MM.1S (cell line): ENCODE measurements at regions not wholly inside any gene's neighbourhood (a gene's known extent, or its start where the extent isn't known, plus 50 kb on each side); places are given as distances from the start of the nearest gene placed in this dataset.

Experiments used
- DNase-seq: peaks from one replicate; pipeline ENCODE4 v3.0.0-alpha.2; 2015
- H2AFZ ChIP-seq: fragments of 300-600 bp; sonication (generic); 2 replicates; pipeline ENCODE4 v1.6.0; 2016; ENCODE audit warnings: antibody characterized with exemption, low read length
- H3F3A ChIP-seq: fragments of 300-600 bp; sonication (generic); 2 replicates; pipeline ENCODE4 v1.6.1; 2016; ENCODE audit warnings: mild to moderate bottlenecking, antibody characterized with exemption, low read length, moderate library complexity, mixed read lengths; ENCODE audit not compliant: insufficient read depth
- H3K27ac ChIP-seq: fragments of 300-600 bp; sonication (generic); 2 replicates; pipeline ENCODE4 v1.5.1; 2016; ENCODE audit warnings: mild to moderate bottlenecking, low read length
- H3K27me3 ChIP-seq: fragments of 300-600 bp; sonication (generic); replicated peaks from 2 replicates; pipeline ENCODE4 v1.6.0; 2016; ENCODE audit warnings: low read length; ENCODE audit not compliant: insufficient read depth
- H3K36me3 ChIP-seq: fragments of 300-600 bp; sonication (generic); replicated peaks from 2 replicates; pipeline ENCODE4 v1.6.1; 2016; ENCODE audit warnings: mild to moderate bottlenecking, low read length, mixed read lengths; ENCODE audit not compliant: insufficient read depth
- H3K4me1 ChIP-seq: fragments of 300-600 bp; sonication (generic); 2 replicates; pipeline ENCODE4 v1.6.1; 2016; ENCODE audit warnings: low read length, mixed read lengths
- H3K4me2 ChIP-seq: fragments of 300-600 bp; sonication (generic); 2 replicates; pipeline ENCODE4 v1.6.0; 2016; ENCODE audit warnings: low read depth, low read length
- H3K4me3 ChIP-seq: fragments of 300-600 bp; sonication (generic); 2 replicates; pipeline ENCODE4 v1.5.1; 2016; ENCODE audit warnings: low read length, mixed read lengths
- H3K79me2 ChIP-seq: fragments of 300-600 bp; sonication (generic); 2 replicates; pipeline ENCODE4 v1.6.1; 2016; ENCODE audit warnings: mixed run types, low read length, mixed read lengths
- H3K9ac ChIP-seq: fragments of 300-600 bp; sonication (generic); 2 replicates; pipeline ENCODE4 v1.6.1; 2016; ENCODE audit warnings: low read length, mixed read lengths
- H3K9me2 ChIP-seq: fragments of 300-600 bp; sonication (generic); replicated peaks from 2 replicates; pipeline ENCODE4 v1.6.1; 2016; ENCODE audit warnings: mild to moderate bottlenecking, low read length, mixed read lengths; ENCODE audit not compliant: insufficient read depth
- H3K9me3 ChIP-seq: fragments of 300-600 bp; sonication (generic); replicated peaks from 2 replicates; pipeline ENCODE4 v1.6.1; 2016; ENCODE audit warnings: mild to moderate bottlenecking, low read length, mixed read lengths; ENCODE audit not compliant: insufficient read depth
- H4K20me1 ChIP-seq: fragments of 300-600 bp; sonication (generic); 2 replicates; pipeline ENCODE4 v1.6.1; 2016; ENCODE audit warnings: mild to moderate bottlenecking, low read length, moderate library complexity, mixed read lengths; ENCODE audit not compliant: insufficient read depth
- EZH2 ChIP-seq: fragments of 300-600 bp; sonication (generic); optimal IDR thresholded peaks from 2 replicates; pipeline ENCODE3; 2017; ENCODE audit warnings: low read depth, mild to moderate bottlenecking, antibody characterized with exemption, low read length, mixed read lengths
- EZH2phosphoT487 ChIP-seq: fragments of 300-600 bp; sonication (generic); IDR thresholded peaks from 2 replicates; pipeline ENCODE4 v1.6.1; 2018; ENCODE audit warnings: antibody characterized with exemption, low read length
- TF ChIP-seq, protein P1 (sequence below): fragments of 300-600 bp; sonication (generic); IDR thresholded peaks from 2 replicates; pipeline ENCODE4 v1.5.1; 2016; ENCODE audit warnings: antibody characterized with exemption, low read length, mixed read lengths

DNA sequence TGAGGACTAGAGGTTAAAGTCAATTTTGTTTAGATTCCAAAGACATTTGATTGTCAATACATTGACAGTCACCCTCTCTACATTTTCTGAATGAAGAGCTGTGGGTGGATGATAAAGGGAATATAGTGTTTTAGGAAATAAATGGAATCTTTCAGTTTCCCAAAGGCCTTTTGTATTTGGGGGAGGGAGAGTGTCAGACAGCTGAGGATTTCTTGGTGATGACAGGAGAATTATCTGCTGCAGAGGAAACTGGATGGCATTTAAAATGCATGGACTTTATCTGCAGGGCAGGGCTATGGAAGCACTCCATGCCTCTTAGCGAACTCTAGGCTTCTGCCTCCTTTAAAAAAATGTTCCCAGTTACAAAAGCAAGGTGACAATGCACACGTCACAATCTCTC lies 195.1 kb downstream of the KCNS3 start:
- no peak for DNase-seq
- Histone ChIP-seq H3K36me3 (no peaks in the 10 kb centered on the region), H3F3A (no peaks in the 10 kb centered on the region), H3K9ac (no peak overlapping the region), H3K27me3 (no peaks in the 10 kb centered on the region), H2AFZ (no peak overlapping the region), H3K27ac (no peak overlapping the region), H3K4me3 (no peak overlapping the region), H3K79me2 (no peaks in the 10 kb centered on the region), H3K9me2 (no peaks in the 10 kb centered on the region), H3K4me2 (no peak overlapping the region), H3K4me1 (no peaks in the 10 kb centered on the region), H4K20me1 (no peaks in the 10 kb centered on the region; the same call in 1 of the 2 replicates), H3K9me3 (no peaks in the 10 kb centered on the region)
- TF ChIP-seq EZH2phosphoT487: no peak
- no peak for TF ChIP-seq EZH2
- TF ChIP-seq, protein P1, sequence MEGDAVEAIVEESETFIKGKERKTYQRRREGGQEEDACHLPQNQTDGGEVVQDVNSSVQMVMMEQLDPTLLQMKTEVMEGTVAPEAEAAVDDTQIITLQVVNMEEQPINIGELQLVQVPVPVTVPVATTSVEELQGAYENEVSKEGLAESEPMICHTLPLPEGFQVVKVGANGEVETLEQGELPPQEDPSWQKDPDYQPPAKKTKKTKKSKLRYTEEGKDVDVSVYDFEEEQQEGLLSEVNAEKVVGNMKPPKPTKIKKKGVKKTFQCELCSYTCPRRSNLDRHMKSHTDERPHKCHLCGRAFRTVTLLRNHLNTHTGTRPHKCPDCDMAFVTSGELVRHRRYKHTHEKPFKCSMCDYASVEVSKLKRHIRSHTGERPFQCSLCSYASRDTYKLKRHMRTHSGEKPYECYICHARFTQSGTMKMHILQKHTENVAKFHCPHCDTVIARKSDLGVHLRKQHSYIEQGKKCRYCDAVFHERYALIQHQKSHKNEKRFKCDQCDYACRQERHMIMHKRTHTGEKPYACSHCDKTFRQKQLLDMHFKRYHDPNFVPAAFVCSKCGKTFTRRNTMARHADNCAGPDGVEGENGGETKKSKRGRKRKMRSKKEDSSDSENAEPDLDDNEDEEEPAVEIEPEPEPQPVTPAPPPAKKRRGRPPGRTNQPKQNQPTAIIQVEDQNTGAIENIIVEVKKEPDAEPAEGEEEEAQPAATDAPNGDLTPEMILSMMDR: no peak

DNA sequence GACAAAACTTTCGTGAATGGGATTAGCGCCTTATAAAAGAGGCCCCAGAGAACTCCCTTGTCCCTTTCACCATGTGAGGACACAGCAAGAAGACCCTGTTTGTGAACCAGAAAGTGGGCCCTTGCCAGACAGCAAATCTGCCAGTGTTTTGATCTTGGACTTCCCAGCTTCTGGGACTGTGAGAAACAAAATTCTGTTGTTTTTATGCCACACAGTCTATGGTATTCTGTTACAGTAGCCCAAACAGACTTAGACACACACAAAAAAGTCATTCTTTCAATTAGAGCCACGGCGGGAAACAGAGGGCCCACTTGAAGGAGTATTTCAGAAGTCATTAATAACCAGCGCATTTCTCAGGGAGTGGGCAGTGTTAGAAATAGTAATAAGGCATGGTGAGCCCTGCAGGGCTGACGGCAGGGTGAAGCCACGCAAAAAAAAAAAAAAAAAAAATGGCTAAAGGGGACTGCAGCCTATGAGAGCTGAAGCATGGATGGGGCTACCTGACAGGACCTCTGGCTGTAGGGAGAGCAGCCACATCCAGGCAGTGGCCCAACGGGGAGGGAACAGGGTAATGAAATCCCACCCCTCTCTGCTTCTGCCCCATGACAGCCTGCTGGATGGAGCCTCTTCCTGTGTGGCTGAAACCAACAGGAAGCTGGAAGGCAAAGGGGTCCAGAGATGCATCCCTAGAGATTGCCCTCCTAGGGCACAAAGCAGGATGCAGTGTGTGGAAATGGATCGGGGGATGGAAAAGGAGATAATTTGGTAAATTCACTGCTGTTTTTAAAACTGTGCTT lies 189.3 kb downstream of the KCNS3 start:
- DNase-seq: no peak
- H4K20me1 ChIP-seq: no peaks in the 10 kb centered on the region
- H3F3A ChIP-seq: no peaks in the 10 kb centered on the region
- no peak overlapping the region for H3K27ac ChIP-seq
- no peak overlapping the region for H2AFZ ChIP-seq
- H3K27me3 ChIP-seq: no peaks in the 10 kb centered on the region
- TF ChIP-seq EZH2: no peak
- TF ChIP-seq, protein P1: no peak
- no peak for TF ChIP-seq EZH2phosphoT487
- H3K9me3 ChIP-seq: no peaks in the 10 kb centered on the region
- no peaks in the 10 kb centered on the region for H3K9me2 ChIP-seq
- no peak overlapping the region for H3K9ac ChIP-seq
- H3K4me3 ChIP-seq: no peak overlapping the region
- no peaks in the 10 kb centered on the region for H3K79me2 ChIP-seq
- peaks cover 17% of the 10 kb centered on the region for H3K4me1 ChIP-seq
- no peaks in the 10 kb centered on the region for H3K36me3 ChIP-seq
- H3K4me2 ChIP-seq: no peak overlapping the region

DNA sequence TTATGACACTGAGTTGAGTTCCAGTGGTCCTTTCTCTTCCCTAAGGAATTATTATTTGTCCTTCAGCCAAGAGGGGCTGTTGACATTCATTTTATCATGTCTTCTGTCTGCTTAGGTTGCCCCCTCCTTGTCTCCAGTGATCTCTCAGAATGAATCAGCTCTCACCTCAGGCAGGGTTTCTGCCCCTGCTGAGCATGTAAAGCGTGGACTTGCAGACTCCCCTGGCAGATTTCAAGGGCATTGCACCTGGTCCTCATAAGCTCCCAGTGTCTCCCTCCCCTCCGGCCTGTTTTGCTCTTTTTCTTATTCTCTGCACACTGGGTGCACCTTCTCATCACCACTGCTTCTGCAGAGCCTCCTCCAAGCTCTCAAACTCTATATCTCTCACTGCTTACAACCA lies 188.4 kb downstream of the KCNS3 start:
- Histone ChIP-seq H3F3A (no peaks in the 10 kb centered on the region), H3K27me3 (no peaks in the 10 kb centered on the region), H3K9me3 (no peaks in the 10 kb centered on the region), H3K27ac (no peak overlapping the region), H3K36me3 (no peaks in the 10 kb centered on the region), H3K4me2 (no peak overlapping the region), H2AFZ (no peak overlapping the region), H4K20me1 (no peaks in the 10 kb centered on the region), H3K4me1 (peaks cover 17% of the 10 kb centered on the region), H3K4me3 (no peak overlapping the region), H3K9me2 (no peaks in the 10 kb centered on the region), H3K79me2 (no peaks in the 10 kb centered on the region), H3K9ac (no peak overlapping the region)
- no peak for TF ChIP-seq EZH2phosphoT487
- TF ChIP-seq, protein P1: peak; percentile 21
- no peak for TF ChIP-seq EZH2
- no peak for DNase-seq
